ENCODE measurements at regions not wholly inside any gene's neighbourhood (a gene's known extent, or its start where the extent isn't known, plus 50 kb on each side); places are given as distances from the start of the nearest gene placed in this dataset.

- TF ChIP-seq CTCF (IDR thresholded peaks at IDR 0.05) (no peak), ZFX (IDR thresholded peaks at IDR 0.05; ENCODE audit: borderline replicate concordance) (no peak)
Observed at GRCh38 chr9:75780185-75780584, 110.3 kb upstream of the PCSK5 start.
